ENCODE measurements at regions not wholly inside any gene's neighbourhood (a gene's known extent, or its start where the extent isn't known, plus 50 kb on each side); places are given as distances from the start of the nearest gene placed in this dataset.

DNA sequence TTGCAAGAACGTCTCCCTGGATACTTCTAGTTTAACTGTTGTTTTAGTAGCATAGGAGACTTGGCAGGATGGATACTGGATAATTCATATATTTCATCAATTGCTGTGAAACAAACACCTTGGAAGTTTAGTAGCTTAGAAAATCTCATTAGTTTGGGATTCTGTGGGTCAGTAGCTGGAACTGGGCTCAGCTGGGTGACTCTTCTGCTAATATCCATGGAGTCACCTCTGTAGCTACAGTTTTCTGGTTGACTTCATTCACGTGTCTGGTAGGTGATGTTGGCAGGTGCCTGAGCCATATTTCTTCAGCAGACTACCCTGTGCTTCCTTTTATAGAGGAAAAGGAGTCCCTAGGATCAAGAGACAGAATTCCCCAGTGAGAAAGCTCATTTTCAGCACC, 208.9 kb upstream of the PFKP start:
- no CpG with 5 or more reads among the region's 2 CpGs for WGBS (ENCODE audit: extremely low coverage, insufficient read length, low lambda C conversion rate)
- H3K4me3 Mint-ChIP-seq = no peak overlapping the region

More for the DNA sequence above, 208.9 kb upstream of the PFKP start:
- H2AFZ ChIP-seq (ENCODE audit: low read length) = no peak overlapping the region
- H4K8ac ChIP-seq (replicated peaks; ENCODE audit: insufficient read length, low read depth, low read length) = no peak overlapping the region
- no peak overlapping the region for H3T11ph ChIP-seq (ENCODE audit: low read length)
- H3K23me2 ChIP-seq (ENCODE audit: insufficient read length, low read depth, low read length, poor library complexity, severe bottlenecking) = no peaks in the 10 kb centered on the region
- no peak overlapping the region for H3K9ac ChIP-seq (ENCODE audit: extremely low read depth, insufficient read length, low read length)
- no peak overlapping the region for H4K91ac ChIP-seq (ENCODE audit: insufficient read length, low read depth, low read length)
- H3K4me2 ChIP-seq (ENCODE audit: insufficient read depth, insufficient read length, low read length) = no peak overlapping the region
- H2AK5ac ChIP-seq (ENCODE audit: insufficient read length, low read length) = no peak overlapping the region
- peaks cover 2% of the 10 kb centered on the region; the same call in 1 of the 2 replicates for H3K4me1 ChIP-seq (ENCODE audit: insufficient read depth, low read length)
- H3K79me2 ChIP-seq (ENCODE audit: insufficient read depth, low read length) = no peaks in the 10 kb centered on the region
- peaks cover 8 to 15% of the 10 kb centered on the region in 2 experiments for H3K4me1 Mint-ChIP-seq
- no peaks in the 10 kb centered on the region for H4K20me1 ChIP-seq (ENCODE audit: control insufficient read depth, insufficient read depth, insufficient read length)
- no peak overlapping the region for H3K14ac ChIP-seq (ENCODE audit: insufficient read depth, low read length)
- H3K18ac ChIP-seq (ENCODE audit: insufficient read length, low read depth, low read length) = no peak overlapping the region
- H2BK12ac ChIP-seq (ENCODE audit: insufficient read length, low read depth, low read length) = no peak overlapping the region
- H2BK5ac ChIP-seq (ENCODE audit: insufficient read length, low read length) = no peak overlapping the region
- no peak overlapping the region for H2BK20ac ChIP-seq (ENCODE audit: low read depth, low read length, poor library complexity, severe bottlenecking)
- H3K27me3 Mint-ChIP-seq (ENCODE audit: low read depth) = peaks cover 4% of the 10 kb centered on the region; the same call in 1 of the 2 replicates
- H2BK120ac ChIP-seq (ENCODE audit: low read depth, low read length, poor library complexity, severe bottlenecking) = no peak overlapping the region
- peaks cover 0 to 19% (median 0%) of the 10 kb centered on the region in 3 experiments; a peak in 4 of 7 replicates for H3K36me3 Mint-ChIP-seq (ENCODE audit: insufficient read depth in 1 of 3, low read depth in 3 of 3)
- peaks cover 19% of the 10 kb centered on the region in 2 experiments; a peak in 4 of 5 replicates for H3K9me3 Mint-ChIP-seq
- TF ChIP-seq, protein P1, sequence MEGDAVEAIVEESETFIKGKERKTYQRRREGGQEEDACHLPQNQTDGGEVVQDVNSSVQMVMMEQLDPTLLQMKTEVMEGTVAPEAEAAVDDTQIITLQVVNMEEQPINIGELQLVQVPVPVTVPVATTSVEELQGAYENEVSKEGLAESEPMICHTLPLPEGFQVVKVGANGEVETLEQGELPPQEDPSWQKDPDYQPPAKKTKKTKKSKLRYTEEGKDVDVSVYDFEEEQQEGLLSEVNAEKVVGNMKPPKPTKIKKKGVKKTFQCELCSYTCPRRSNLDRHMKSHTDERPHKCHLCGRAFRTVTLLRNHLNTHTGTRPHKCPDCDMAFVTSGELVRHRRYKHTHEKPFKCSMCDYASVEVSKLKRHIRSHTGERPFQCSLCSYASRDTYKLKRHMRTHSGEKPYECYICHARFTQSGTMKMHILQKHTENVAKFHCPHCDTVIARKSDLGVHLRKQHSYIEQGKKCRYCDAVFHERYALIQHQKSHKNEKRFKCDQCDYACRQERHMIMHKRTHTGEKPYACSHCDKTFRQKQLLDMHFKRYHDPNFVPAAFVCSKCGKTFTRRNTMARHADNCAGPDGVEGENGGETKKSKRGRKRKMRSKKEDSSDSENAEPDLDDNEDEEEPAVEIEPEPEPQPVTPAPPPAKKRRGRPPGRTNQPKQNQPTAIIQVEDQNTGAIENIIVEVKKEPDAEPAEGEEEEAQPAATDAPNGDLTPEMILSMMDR (conservative IDR thresholded peaks at IDR 0.05) = no peak
- no peak overlapping the region for H3K27ac ChIP-seq (ENCODE audit: insufficient read length, low read depth, low read length)
- DNase-seq = no peak
- H3K56ac ChIP-seq (ENCODE audit: insufficient read length, low read depth, low read length) = no peak overlapping the region
- no peaks in the 10 kb centered on the region for H3K9me3 ChIP-seq (ENCODE audit: control insufficient read depth, low read depth, low read length)
- no peak overlapping the region for H2BK15ac ChIP-seq (ENCODE audit: low read depth, low read length)
- H3K23ac ChIP-seq (ENCODE audit: insufficient read length, low read depth, low read length) = no peak overlapping the region
- no peaks in the 10 kb centered on the region for H3K79me1 ChIP-seq (ENCODE audit: insufficient read depth, low read depth, low read length, poor library complexity, severe bottlenecking)
- no peak overlapping the region for H3K4ac ChIP-seq (ENCODE audit: low read depth, low read length)
- no peaks in the 10 kb centered on the region for H3K27me3 ChIP-seq (ENCODE audit: insufficient read depth, low read length)
- H3K27ac Mint-ChIP-seq = no peak overlapping the region
- no peak overlapping the region for H4K5ac ChIP-seq (ENCODE audit: insufficient read length, low read depth, low read length)
